Caco-2 (cell line): ENCODE measurements at regions not wholly inside any gene's neighbourhood (a gene's known extent, or its start where the extent isn't known, plus 50 kb on each side); places are given as distances from the start of the nearest gene placed in this dataset.

Experiments
- BruUV-seq: library from RNA; stranded (reverse); fragments of 400-500 nt; replicated peaks from 2 replicates; lab custom pipeline; 2021; lab: Mats Ljungman, UMichigan
- CTCF ChIA-PET: fragments of 300-600 bp; sonication (Branson Sonifier 250); formaldehyde crosslinking; loops from one replicate; lab custom pipeline; 2022; ENCODE audit warnings: antibody characterized with exemption; lab: Charles Lee
- POLR2A ChIA-PET: fragments of 300-600 bp; sonication (Branson Sonifier 250); formaldehyde crosslinking; loops from one replicate; lab custom pipeline; 2022; ENCODE audit warnings: antibody characterized with exemption; lab: Charles Lee
- DNase-seq, 2 experiments: peaks; one replicate each; pipeline versions ENCODE4 v3.0.0 to v3.0.0-alpha.2; 2020 to 2022
- H3K27me3 ChIP-seq: replicated peaks from 2 replicates; pipeline ENCODE4 v1.6.0; 2011; ENCODE audit warnings: low read length; ENCODE audit not compliant: control insufficient read depth, insufficient read depth
- H3K36me3 ChIP-seq: 2 replicates; pipeline ENCODE4 v1.5.1; 2011; ENCODE audit warnings: low read length; ENCODE audit not compliant: control insufficient read depth, insufficient read depth
- H3K4me1 ChIP-seq: fragments of 250-450 bp; sonication (Bioruptor Pico); 2 replicates; pipeline ENCODE4 v1.5.1; 2020; ENCODE audit warnings: mild to moderate bottlenecking
- H3K4me3 ChIP-seq: 2 replicates; pipeline ENCODE4 v1.5.1; 2011; ENCODE audit warnings: low read depth, mild to moderate bottlenecking, control low read depth, low read length
- H3K9me3 ChIP-seq: fragments of 250-450 bp; sonication (Bioruptor Pico); 2 replicates; pipeline ENCODE4 v1.5.1; 2020; ENCODE audit warnings: mild to moderate bottlenecking, moderate library complexity
- H3K27ac Mint-ChIP-seq: one replicate; pipeline ENCODE4 v1.8.0; 2022; ENCODE audit warnings: mixed read lengths; ENCODE audit not compliant: unreplicated experiment
- H3K27me3 Mint-ChIP-seq: one replicate; pipeline ENCODE4 v1.8.0; 2022; ENCODE audit warnings: mixed read lengths; ENCODE audit not compliant: insufficient read depth, unreplicated experiment
- H3K36me3 Mint-ChIP-seq: one replicate; pipeline ENCODE4 v1.8.0; 2022; ENCODE audit warnings: mild to moderate bottlenecking, mixed read lengths; ENCODE audit not compliant: insufficient read depth, unreplicated experiment
- H3K4me1 Mint-ChIP-seq: one replicate; pipeline ENCODE4 v1.8.0; 2022; ENCODE audit warnings: low read depth, mixed read lengths; ENCODE audit not compliant: unreplicated experiment
- H3K4me3 Mint-ChIP-seq: one replicate; pipeline ENCODE4 v1.8.0; 2022; ENCODE audit warnings: mild to moderate bottlenecking, moderate library complexity, mixed read lengths; ENCODE audit not compliant: unreplicated experiment
- H3K9me3 Mint-ChIP-seq: one replicate; pipeline ENCODE4 v1.8.0; 2022; ENCODE audit warnings: mixed read lengths; ENCODE audit not compliant: unreplicated experiment
- intact Hi-C: fragments of 100-400 bp; cut with micrococcal nuclease; formaldehyde crosslinking; loops from one replicate; pipeline ENCODE4 v1.10.0; 2022; ENCODE audit not compliant: unreplicated experiment
- TF ChIP-seq, protein P1 (sequence below), 2 experiments: fragments of 200-600 bp in 1 of 2; IDR thresholded peaks; 1 replicate in 1 of 2; 2 replicates in 1 of 2; pipeline versions ENCODE4 v1.5.1 to v1.8.0; 2011 to 2022; ENCODE audit warnings: antibody characterized with exemption in 1 of 2, control low read depth in 1 of 2, inconsistent platforms in 1 of 2, low read depth in 1 of 2, low read length in 1 of 2, mild to moderate bottlenecking in 1 of 2, moderate library complexity in 1 of 2; ENCODE audit not compliant: insufficient read depth in 1 of 2, severe bottlenecking in 1 of 2, unreplicated experiment in 1 of 2

DNA sequence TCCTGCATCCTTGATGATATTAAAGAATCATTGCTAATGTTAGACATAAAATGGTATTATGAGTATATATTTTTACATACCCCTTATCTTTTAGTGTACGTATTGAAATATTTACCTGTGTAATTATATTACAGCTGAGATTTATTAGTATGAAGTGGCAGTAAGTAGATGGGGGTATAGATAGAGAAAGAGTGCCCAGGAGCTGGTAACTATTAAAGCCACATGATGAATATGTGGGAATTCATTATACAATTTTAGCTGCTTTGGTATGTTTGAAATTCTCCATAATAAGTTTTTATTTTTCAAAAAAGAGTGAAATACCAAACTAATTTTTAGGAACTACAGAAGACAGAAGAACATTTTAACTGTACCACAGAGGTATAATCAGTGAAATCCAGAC, 339.0 kb downstream of the PLPP3 start:
- Mint-ChIP-seq H3K9me3 (no peaks in the 10 kb centered on the region), H3K4me3 (no peak overlapping the region), H3K27ac (no peak overlapping the region), H3K27me3 (no peaks in the 10 kb centered on the region), H3K4me1 (peaks cover 10% of the 10 kb centered on the region), H3K36me3 (no peaks in the 10 kb centered on the region)
- Histone ChIP-seq H3K36me3 (no peaks in the 10 kb centered on the region), H3K9me3 (peaks cover 5% of the 10 kb centered on the region; the same call in 1 of the 2 replicates), H3K27me3 (no peaks in the 10 kb centered on the region), H3K4me1 (peaks cover 11% of the 10 kb centered on the region), H3K4me3 (no peak overlapping the region)
- no peak for DNase-seq
- POLR2A ChIA-PET = no interaction called here
- TF ChIP-seq, protein P1, sequence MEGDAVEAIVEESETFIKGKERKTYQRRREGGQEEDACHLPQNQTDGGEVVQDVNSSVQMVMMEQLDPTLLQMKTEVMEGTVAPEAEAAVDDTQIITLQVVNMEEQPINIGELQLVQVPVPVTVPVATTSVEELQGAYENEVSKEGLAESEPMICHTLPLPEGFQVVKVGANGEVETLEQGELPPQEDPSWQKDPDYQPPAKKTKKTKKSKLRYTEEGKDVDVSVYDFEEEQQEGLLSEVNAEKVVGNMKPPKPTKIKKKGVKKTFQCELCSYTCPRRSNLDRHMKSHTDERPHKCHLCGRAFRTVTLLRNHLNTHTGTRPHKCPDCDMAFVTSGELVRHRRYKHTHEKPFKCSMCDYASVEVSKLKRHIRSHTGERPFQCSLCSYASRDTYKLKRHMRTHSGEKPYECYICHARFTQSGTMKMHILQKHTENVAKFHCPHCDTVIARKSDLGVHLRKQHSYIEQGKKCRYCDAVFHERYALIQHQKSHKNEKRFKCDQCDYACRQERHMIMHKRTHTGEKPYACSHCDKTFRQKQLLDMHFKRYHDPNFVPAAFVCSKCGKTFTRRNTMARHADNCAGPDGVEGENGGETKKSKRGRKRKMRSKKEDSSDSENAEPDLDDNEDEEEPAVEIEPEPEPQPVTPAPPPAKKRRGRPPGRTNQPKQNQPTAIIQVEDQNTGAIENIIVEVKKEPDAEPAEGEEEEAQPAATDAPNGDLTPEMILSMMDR (IDR thresholded peaks at IDR 0.05; ENCODE audit: insufficient read depth in 1 of 2, low read depth in 1 of 2, low read length in 1 of 2, severe bottlenecking in 1 of 2, unreplicated experiment in 1 of 2) = no peak
- no TSS peak for BruUV-seq
- CTCF ChIA-PET = no interaction called here
- intact Hi-C loops = no loop called here

DNA sequence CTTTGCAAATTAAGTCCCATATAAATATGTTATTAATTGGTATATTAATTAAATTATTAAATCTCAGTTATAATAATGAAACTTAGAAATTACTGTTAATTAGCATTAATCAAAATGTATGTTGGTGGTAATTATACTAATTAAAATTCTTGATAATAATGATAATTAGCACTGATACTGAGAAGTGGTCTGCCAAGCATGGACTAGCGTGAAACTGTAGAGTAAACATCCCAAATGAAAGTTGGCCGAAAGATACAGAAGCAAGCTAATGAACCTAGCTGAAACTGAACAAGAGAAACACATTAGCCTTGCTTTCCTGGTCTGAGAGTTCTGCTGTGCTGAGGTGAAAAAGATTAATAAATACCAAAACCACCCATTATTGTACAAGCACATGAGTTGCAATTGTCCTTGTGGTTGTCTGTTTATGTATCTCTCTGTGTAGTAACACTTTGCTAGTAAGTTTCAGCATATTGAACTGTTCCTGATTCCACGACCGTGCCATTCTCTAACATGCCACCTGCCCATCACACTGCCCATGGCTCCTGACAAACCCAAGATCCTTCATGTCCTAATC, 341.8 kb downstream of the PLPP3 start:
- peaks cover 5% of the 10 kb centered on the region; the same call in 1 of the 2 replicates for H3K9me3 ChIP-seq
- H3K4me3 Mint-ChIP-seq = no peak overlapping the region
- ChIA-PET POLR2A (no interaction called here), CTCF (no interaction called here)
- intact Hi-C loops = loop anchor here (10.0 kb wide), 1 partner anchor 513 kb away; no protein-coding TSS in a partner anchor
- no peak for DNase-seq
- TF ChIP-seq, protein P1 (IDR thresholded peaks at IDR 0.05; ENCODE audit: insufficient read depth in 1 of 2, low read depth in 1 of 2, low read length in 1 of 2, severe bottlenecking in 1 of 2, unreplicated experiment in 1 of 2) = no peak
- BruUV-seq = no TSS peak
- peaks cover 11% of the 10 kb centered on the region for H3K4me1 ChIP-seq
- H3K4me3 ChIP-seq = no peak overlapping the region
- no peaks in the 10 kb centered on the region for H3K9me3 Mint-ChIP-seq
- no peaks in the 10 kb centered on the region for H3K27me3 Mint-ChIP-seq
- no peaks in the 10 kb centered on the region for H3K36me3 ChIP-seq
- no peak overlapping the region for H3K27ac Mint-ChIP-seq
- no peaks in the 10 kb centered on the region for H3K27me3 ChIP-seq
- H3K4me1 Mint-ChIP-seq = peaks cover 17% of the 10 kb centered on the region
- no peaks in the 10 kb centered on the region for H3K36me3 Mint-ChIP-seq

DNA sequence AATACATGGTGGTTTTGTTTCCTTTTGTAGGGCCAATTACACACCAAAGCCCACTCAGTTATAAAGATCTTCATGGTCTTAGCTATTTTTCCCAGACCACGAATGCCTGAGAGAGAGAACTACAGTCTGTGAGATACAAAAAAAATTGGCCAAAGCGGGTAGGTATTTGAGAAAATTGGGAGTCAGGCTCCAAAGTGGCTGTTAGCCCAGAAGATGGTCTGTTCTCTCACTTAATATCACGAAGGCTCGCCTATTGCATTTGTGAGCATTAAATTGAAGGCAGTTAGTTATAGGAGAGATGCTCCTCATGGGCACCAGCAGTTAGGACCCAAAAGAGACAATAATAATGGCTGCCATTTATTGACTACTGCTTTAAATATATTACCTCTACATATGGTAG, 342.7 kb downstream of the PLPP3 start:
- BruUV-seq = no TSS peak
- intact Hi-C loops = loop anchor here (1.0 to 10.0 kb wide), 5 partner anchors 62 to 512 kb away; no protein-coding TSS in a partner anchor
- CTCF ChIA-PET = no interaction called here
- no peak overlapping the region for H3K4me3 ChIP-seq
- no peak overlapping the region for H3K4me3 Mint-ChIP-seq
- no peaks in the 10 kb centered on the region for H3K27me3 ChIP-seq
- TF ChIP-seq, protein P1 (IDR thresholded peaks at IDR 0.05; ENCODE audit: insufficient read depth in 1 of 2, low read depth in 1 of 2, low read length in 1 of 2, severe bottlenecking in 1 of 2, unreplicated experiment in 1 of 2) = no peak
- peaks cover 11% of the 10 kb centered on the region for H3K4me1 ChIP-seq
- peaks cover 4% of the 10 kb centered on the region; the same call in 1 of the 2 replicates for H3K9me3 ChIP-seq
- H3K27me3 Mint-ChIP-seq = no peaks in the 10 kb centered on the region
- no peaks in the 10 kb centered on the region for H3K36me3 Mint-ChIP-seq
- no peaks in the 10 kb centered on the region for H3K36me3 ChIP-seq
- peaks cover 17% of the 10 kb centered on the region for H3K4me1 Mint-ChIP-seq
- H3K27ac Mint-ChIP-seq = no peak overlapping the region
- no peaks in the 10 kb centered on the region for H3K9me3 Mint-ChIP-seq
- no peak for DNase-seq
- POLR2A ChIA-PET = no interaction called here
